ENCODE measurements at regions not wholly inside any gene's neighbourhood (a gene's known extent, or its start where the extent isn't known, plus 50 kb on each side); places are given as distances from the start of the nearest gene placed in this dataset.

DNA sequence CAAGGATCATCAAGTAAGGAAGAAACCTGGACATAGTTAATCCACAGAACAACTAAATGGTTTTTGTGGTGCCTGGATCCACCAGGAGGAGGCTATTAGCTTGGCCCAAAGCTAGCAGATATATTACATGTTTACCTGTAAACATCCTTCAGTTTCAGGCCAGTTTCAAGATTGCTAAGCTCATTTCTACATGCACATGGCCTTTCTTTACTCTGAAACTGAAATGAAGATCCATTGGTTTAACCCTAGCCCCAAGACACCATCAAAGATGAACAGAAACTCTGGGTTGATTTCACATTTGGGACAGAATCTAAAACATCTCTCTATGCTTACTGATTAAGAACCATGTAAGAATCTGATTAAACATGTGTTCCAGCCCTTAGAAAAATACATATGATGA, 611.8 kb downstream of the TLE1 start:
- TF ChIP-seq, protein P1, sequence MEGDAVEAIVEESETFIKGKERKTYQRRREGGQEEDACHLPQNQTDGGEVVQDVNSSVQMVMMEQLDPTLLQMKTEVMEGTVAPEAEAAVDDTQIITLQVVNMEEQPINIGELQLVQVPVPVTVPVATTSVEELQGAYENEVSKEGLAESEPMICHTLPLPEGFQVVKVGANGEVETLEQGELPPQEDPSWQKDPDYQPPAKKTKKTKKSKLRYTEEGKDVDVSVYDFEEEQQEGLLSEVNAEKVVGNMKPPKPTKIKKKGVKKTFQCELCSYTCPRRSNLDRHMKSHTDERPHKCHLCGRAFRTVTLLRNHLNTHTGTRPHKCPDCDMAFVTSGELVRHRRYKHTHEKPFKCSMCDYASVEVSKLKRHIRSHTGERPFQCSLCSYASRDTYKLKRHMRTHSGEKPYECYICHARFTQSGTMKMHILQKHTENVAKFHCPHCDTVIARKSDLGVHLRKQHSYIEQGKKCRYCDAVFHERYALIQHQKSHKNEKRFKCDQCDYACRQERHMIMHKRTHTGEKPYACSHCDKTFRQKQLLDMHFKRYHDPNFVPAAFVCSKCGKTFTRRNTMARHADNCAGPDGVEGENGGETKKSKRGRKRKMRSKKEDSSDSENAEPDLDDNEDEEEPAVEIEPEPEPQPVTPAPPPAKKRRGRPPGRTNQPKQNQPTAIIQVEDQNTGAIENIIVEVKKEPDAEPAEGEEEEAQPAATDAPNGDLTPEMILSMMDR (IDR thresholded peaks at IDR 0.05; ENCODE audit: low read depth, low read length), result no peak
- TF ChIP-seq, protein P2, sequence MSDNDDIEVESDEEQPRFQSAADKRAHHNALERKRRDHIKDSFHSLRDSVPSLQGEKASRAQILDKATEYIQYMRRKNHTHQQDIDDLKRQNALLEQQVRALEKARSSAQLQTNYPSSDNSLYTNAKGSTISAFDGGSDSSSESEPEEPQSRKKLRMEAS (IDR thresholded peaks at IDR 0.05; ENCODE audit: low read depth, low read length), result no peak
